BJ (cell line): ENCODE measurements at regions not wholly inside any gene's neighbourhood (a gene's known extent, or its start where the extent isn't known, plus 50 kb on each side); places are given as distances from the start of the nearest gene placed in this dataset.

ENCODE experiments used
- CTCF ChIA-PET: fragments of 350-600 bp; formaldehyde crosslinking; extraction: SDS; loops from one replicate; lab custom pipeline; 2021; ENCODE audit warnings: antibody characterized with exemption, inconsistent platforms; lab: Yijun Ruan, JAX
- POLR2A ChIA-PET: fragments of 300-600 bp; sonication (Branson Sonifier 250); formaldehyde crosslinking; extraction: SDS; loops from one replicate; lab custom pipeline; 2021; ENCODE audit warnings: antibody characterized with exemption; lab: Charles Lee
- DNase-seq: peaks from one replicate; pipeline ENCODE4 v3.0.0-alpha.2; 2011; ENCODE audit warnings: low read depth
- H3K27me3 ChIP-seq: 2 replicates; pipeline ENCODE4 v1.6.0; 2011; ENCODE audit warnings: low read length; ENCODE audit not compliant: control insufficient read depth, insufficient read depth
- H3K36me3 ChIP-seq: 2 replicates; pipeline ENCODE4 v1.5.1; 2011; ENCODE audit warnings: low read length; ENCODE audit not compliant: control insufficient read depth, insufficient read depth
- H3K4me3 ChIP-seq: 2 replicates; pipeline ENCODE4 v1.5.1; 2011; ENCODE audit warnings: low read depth, mild to moderate bottlenecking, control low read depth, low read length
- TF ChIP-seq, protein P1 (sequence below): IDR thresholded peaks from 2 replicates; pipeline ENCODE4 v1.5.1; 2011; ENCODE audit warnings: low read depth, mild to moderate bottlenecking, control low read depth, inconsistent platforms, low read length, moderate library complexity; ENCODE audit not compliant: insufficient read depth

DNA sequence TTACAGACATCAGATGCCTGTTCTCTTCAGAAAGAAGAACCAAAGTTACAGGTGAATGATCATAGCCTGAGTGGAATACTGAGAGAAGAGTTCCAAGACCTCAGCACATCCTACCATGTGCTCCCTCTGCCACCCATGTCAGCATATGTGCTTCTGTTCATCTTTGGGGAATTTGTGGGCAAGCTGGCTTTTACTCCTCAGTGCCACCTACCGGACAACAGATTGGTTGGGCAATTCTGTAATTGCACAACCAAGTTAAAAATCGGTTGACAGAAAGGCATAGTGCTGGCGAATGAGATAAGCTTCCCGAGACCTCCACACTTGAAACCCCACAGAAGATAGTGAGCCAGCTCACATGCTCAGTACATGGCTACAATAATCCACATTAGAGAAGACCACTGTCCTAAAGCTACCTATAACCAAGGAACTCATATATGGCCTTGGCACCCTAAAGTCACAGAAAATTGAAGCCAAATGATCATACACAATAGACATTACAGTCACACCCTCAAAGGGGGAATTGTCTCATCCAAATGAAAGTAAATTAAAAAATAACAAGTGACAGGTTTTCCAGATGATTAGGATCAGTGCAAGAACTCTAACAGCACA is 1238.0 kb upstream of the NUDT12 start:
- Histone ChIP-seq H3K36me3 (no peaks in the 10 kb centered on the region), H3K27me3 (no peaks in the 10 kb centered on the region), H3K4me3 (no peak overlapping the region)
- POLR2A ChIA-PET: no interaction called here
- TF ChIP-seq, protein P1, sequence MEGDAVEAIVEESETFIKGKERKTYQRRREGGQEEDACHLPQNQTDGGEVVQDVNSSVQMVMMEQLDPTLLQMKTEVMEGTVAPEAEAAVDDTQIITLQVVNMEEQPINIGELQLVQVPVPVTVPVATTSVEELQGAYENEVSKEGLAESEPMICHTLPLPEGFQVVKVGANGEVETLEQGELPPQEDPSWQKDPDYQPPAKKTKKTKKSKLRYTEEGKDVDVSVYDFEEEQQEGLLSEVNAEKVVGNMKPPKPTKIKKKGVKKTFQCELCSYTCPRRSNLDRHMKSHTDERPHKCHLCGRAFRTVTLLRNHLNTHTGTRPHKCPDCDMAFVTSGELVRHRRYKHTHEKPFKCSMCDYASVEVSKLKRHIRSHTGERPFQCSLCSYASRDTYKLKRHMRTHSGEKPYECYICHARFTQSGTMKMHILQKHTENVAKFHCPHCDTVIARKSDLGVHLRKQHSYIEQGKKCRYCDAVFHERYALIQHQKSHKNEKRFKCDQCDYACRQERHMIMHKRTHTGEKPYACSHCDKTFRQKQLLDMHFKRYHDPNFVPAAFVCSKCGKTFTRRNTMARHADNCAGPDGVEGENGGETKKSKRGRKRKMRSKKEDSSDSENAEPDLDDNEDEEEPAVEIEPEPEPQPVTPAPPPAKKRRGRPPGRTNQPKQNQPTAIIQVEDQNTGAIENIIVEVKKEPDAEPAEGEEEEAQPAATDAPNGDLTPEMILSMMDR: no peak
- CTCF ChIA-PET: no interaction called here
- no peak for DNase-seq

DNA sequence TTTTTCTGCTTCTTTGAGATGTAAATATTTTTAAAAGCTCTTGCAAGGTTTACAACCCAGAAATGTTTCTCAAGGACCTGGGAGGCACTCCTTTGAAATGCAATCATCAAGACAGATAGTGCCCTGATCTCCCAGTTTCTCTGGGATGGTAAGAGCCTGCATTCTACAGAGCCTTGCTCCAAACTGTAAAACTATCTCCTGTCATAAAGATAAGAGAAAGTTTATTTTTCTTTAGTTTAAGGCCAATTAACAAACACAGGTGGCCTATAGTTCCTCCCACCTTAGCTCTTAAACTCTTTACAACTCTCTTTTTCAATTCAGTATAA is 1231.1 kb upstream of the NUDT12 start:
- DNase-seq: no peak
- CTCF ChIA-PET: no interaction called here
- TF ChIP-seq, protein P1: no peak
- POLR2A ChIA-PET: no interaction called here
- Histone ChIP-seq H3K27me3 (no peaks in the 10 kb centered on the region), H3K4me3 (no peak overlapping the region), H3K36me3 (no peaks in the 10 kb centered on the region)

DNA sequence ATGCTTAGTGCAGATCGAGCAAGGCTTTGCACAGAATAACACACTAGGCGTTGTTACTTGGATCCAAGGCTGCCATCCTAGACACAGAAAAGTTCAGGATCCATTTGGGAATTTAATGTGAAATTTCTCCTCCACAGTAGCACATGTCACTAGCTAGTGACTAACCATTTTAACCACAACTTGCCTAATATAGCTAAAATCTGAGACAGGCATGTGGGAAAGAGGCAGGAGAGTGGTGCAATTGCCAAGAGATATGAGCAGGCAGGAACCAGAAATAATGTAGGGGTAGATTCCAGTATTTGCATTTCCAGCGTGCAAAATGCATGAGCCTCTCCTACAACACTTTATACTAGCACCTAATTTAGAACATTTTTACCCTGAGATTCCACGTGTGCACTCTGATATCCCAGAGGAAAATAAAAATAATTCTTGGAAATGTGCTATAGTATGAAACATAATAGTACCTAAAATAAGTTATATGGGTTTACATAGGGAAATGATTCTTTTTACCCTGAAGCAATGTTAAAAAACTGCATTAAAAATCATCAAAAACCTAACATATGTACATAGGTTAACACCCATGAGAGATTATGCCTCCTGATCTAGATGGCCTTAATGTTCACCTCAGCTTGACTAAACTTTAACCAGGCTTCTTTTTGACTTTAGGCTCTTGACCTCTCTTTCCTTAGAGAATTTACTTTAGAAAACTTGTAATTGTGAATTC is 1230.6 kb upstream of the NUDT12 start:
- POLR2A ChIA-PET: no interaction called here
- DNase-seq: no peak
- Histone ChIP-seq H3K27me3 (no peaks in the 10 kb centered on the region), H3K4me3 (no peak overlapping the region), H3K36me3 (no peaks in the 10 kb centered on the region)
- CTCF ChIA-PET: no interaction called here
- TF ChIP-seq, protein P1: no peak

DNA sequence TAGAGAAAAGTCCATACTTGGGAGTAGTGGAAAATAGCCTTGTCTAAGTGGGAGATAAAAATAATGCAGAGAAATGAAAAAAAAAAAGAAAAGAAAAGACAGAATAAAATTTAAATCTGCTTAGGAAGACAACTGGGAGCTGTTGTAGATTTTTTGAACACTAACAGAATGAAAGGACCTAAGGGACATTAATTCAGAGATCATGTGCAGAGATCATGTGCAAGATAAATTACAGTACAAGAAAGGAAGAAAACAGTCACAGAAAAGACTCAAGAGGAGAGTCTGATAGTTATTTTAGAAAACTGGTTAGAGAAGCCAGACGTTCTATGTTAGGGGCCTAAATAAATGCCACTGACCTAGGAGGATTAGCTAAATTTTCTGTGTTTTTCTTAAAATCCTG is 1226.8 kb upstream of the NUDT12 start:
- TF ChIP-seq, protein P1: no peak
- DNase-seq: no peak
- no peaks in the 10 kb centered on the region for H3K27me3 ChIP-seq
- CTCF ChIA-PET: no interaction called here
- POLR2A ChIA-PET: no interaction called here
- H3K4me3 ChIP-seq: no peak overlapping the region
- no peaks in the 10 kb centered on the region for H3K36me3 ChIP-seq

DNA sequence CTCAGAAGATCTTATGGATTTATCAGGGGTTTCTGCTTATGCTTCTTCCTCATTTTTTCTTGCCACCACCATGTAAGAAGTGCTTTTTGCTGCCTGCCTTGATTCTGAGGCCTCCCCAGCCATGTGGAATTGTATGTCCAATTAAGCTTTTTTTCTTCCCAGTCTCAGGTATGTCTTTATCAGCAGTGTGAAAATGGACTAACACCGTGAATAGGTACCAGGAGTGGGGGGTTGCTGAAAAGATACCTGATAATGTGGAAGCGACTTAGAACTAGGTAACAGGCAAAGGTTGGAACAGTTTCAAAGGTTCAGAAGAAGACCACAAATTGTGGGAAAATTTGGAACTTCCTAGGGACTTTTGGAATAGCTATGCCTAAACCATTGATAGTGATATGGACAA is 1222.5 kb upstream of the NUDT12 start:
- Histone ChIP-seq H3K27me3 (no peaks in the 10 kb centered on the region), H3K4me3 (no peak overlapping the region), H3K36me3 (no peaks in the 10 kb centered on the region)
- DNase-seq: no peak
- ChIA-PET POLR2A (no interaction called here), CTCF (no interaction called here)
- TF ChIP-seq, protein P1: no peak
